ENCODE measurements at regions not wholly inside any gene's neighbourhood (a gene's known extent, or its start where the extent isn't known, plus 50 kb on each side); places are given as distances from the start of the nearest gene placed in this dataset.
"Not testable (repeated sequence)": the region's sequence is repeated elsewhere in the genome, so short reads cannot be mapped to it uniquely, and the experiment has no call there.

GRCh38 chr1:222384531-222384930 is 163.4 kb downstream of the HHIPL2 start:
- Histone ChIP-seq H3K14ac (ENCODE audit: low read length) (no peak overlapping the region), H2AFZ (ENCODE audit: insufficient read depth, low read length, poor library complexity) (no peak overlapping the region), H3K27me3 (ENCODE audit: insufficient read depth, low read length) (no peaks in the 10 kb centered on the region), H3K27ac (ENCODE audit: low read depth, low read length) (no peak overlapping the region), H3K79me1 (ENCODE audit: low read length) (no peaks in the 10 kb centered on the region), H2BK5ac (ENCODE audit: low read depth, low read length, poor library complexity) (no peak overlapping the region), H4K12ac (ENCODE audit: low read depth, low read length) (no peak overlapping the region), H2BK120ac (ENCODE audit: insufficient read depth, low read length, poor library complexity) (no peak overlapping the region), H3K18ac (ENCODE audit: low read length) (no peak overlapping the region), H4K8ac (ENCODE audit: low read depth, low read length) (no peak overlapping the region), H3K23ac (ENCODE audit: low read length) (no peak overlapping the region), H3K79me2 (ENCODE audit: control insufficient read depth, insufficient read depth, low read length, poor library complexity) (no peaks in the 10 kb centered on the region), H2BK12ac (ENCODE audit: low read length) (no peak overlapping the region), H3K9me3 (ENCODE audit: insufficient read depth, low read depth, low read length) (peaks cover 1% of the 10 kb centered on the region), H3K4me2 (ENCODE audit: low read length) (no peak overlapping the region), H3K36me3 (ENCODE audit: control insufficient read depth in 1 of 2, insufficient read depth in 2 of 2, low read length in 2 of 2) (no peaks in the 10 kb centered on the region), H4K91ac (ENCODE audit: low read depth, low read length) (no peak overlapping the region), H3K4me1 (ENCODE audit: control insufficient read depth in 1 of 2, insufficient read depth in 2 of 2, low read length in 2 of 2) (no peaks in the 10 kb centered on the region), H3K9ac (ENCODE audit: low read length) (no peak overlapping the region), H3K4me3 (ENCODE audit: low read depth, low read length) (no peak overlapping the region), H3K4ac (ENCODE audit: low read depth, low read length) (no peak overlapping the region), H2AK5ac (ENCODE audit: low read length) (no peak overlapping the region)
- no peak for DNase-seq

- H3K9me3 ChIP-seq (ENCODE audit: insufficient read depth, low read depth, low read length), result no peaks in the 10 kb centered on the region
- H3K27ac ChIP-seq (ENCODE audit: low read depth, low read length), result no peak overlapping the region
- H3K4me1 ChIP-seq (ENCODE audit: control insufficient read depth in 1 of 2, insufficient read depth in 2 of 2, low read length in 2 of 2), result no peaks in the 10 kb centered on the region
- no peak overlapping the region for H3K18ac ChIP-seq (ENCODE audit: low read length)
- H2BK120ac ChIP-seq (ENCODE audit: insufficient read depth, low read length, poor library complexity), result no peak overlapping the region
- no CpG with 5 or more reads among the region's 3 CpGs for WGBS (ENCODE audit: extremely low coverage, insufficient coverage, insufficient read length)
- H3K36me3 ChIP-seq (ENCODE audit: control insufficient read depth in 1 of 2, insufficient read depth in 2 of 2, low read length in 2 of 2), result no peaks in the 10 kb centered on the region
- no peak overlapping the region for H2AFZ ChIP-seq (ENCODE audit: insufficient read depth, low read length, poor library complexity)
- H3K4me3 ChIP-seq (ENCODE audit: low read depth, low read length), result no peak overlapping the region
- no peak overlapping the region for H3K4me2 ChIP-seq (ENCODE audit: low read length)
- no peaks in the 10 kb centered on the region for H3K79me1 ChIP-seq (ENCODE audit: low read length)
- H2BK12ac ChIP-seq (ENCODE audit: low read length), result no peak overlapping the region
- H3K79me2 ChIP-seq (ENCODE audit: control insufficient read depth, insufficient read depth, low read length, poor library complexity), result no peaks in the 10 kb centered on the region
- H2AK5ac ChIP-seq (ENCODE audit: low read length), result no peak overlapping the region
- H4K12ac ChIP-seq (ENCODE audit: low read depth, low read length), result no peak overlapping the region
- H3K4ac ChIP-seq (ENCODE audit: low read depth, low read length), result no peak overlapping the region
- H3K23ac ChIP-seq (ENCODE audit: low read length), result no peak overlapping the region
- no peaks in the 10 kb centered on the region for H3K27me3 ChIP-seq (ENCODE audit: insufficient read depth, low read length)
- H3K14ac ChIP-seq (ENCODE audit: low read length), result no peak overlapping the region
- no peak overlapping the region for H4K8ac ChIP-seq (ENCODE audit: low read depth, low read length)
- no peak overlapping the region for H4K91ac ChIP-seq (ENCODE audit: low read depth, low read length)
- no peak overlapping the region for H2BK5ac ChIP-seq (ENCODE audit: low read depth, low read length, poor library complexity)
- no peak for DNase-seq
- H3K9ac ChIP-seq (ENCODE audit: low read length), result no peak overlapping the region
These were observed 165.7 kb downstream of the HHIPL2 start for GRCh38 chr1:222382171-222382570.

- H3K9ac ChIP-seq (ENCODE audit: low read length), result no peak overlapping the region
- H3K23ac ChIP-seq (ENCODE audit: low read length), result no peak overlapping the region
- H4K12ac ChIP-seq (ENCODE audit: low read depth, low read length), result no peak overlapping the region
- no peak overlapping the region for H3K4ac ChIP-seq (ENCODE audit: low read depth, low read length)
- no peaks in the 10 kb centered on the region for H3K36me3 ChIP-seq (ENCODE audit: control insufficient read depth in 1 of 2, insufficient read depth in 2 of 2, low read length in 2 of 2)
- no peak for DNase-seq
- peaks cover 2% of the 10 kb centered on the region for H3K79me2 ChIP-seq (ENCODE audit: control insufficient read depth, insufficient read depth, low read length, poor library complexity)
- peaks cover 0 to 2% of the 10 kb centered on the region in 2 experiments for H3K4me1 ChIP-seq (ENCODE audit: control insufficient read depth in 1 of 2, insufficient read depth in 2 of 2, low read length in 2 of 2)
- no peak overlapping the region for H2BK5ac ChIP-seq (ENCODE audit: low read depth, low read length, poor library complexity)
- H3K79me1 ChIP-seq (ENCODE audit: low read length), result no peaks in the 10 kb centered on the region
- no CpG with 5 or more reads among the region's 6 CpGs for WGBS (ENCODE audit: extremely low coverage, insufficient coverage, insufficient read length)
- H3K27me3 ChIP-seq (ENCODE audit: insufficient read depth, low read length), result no peaks in the 10 kb centered on the region
- no peak overlapping the region for H4K8ac ChIP-seq (ENCODE audit: low read depth, low read length)
- no peaks in the 10 kb centered on the region for H3K9me3 ChIP-seq (ENCODE audit: insufficient read depth, low read depth, low read length)
- H3K18ac ChIP-seq (ENCODE audit: low read length), result no peak overlapping the region
- no peak overlapping the region for H3K4me3 ChIP-seq (ENCODE audit: low read depth, low read length)
- H3K27ac ChIP-seq (ENCODE audit: low read depth, low read length), result no peak overlapping the region
- no peak overlapping the region for H3K14ac ChIP-seq (ENCODE audit: low read length)
- H2AK5ac ChIP-seq (ENCODE audit: low read length), result no peak overlapping the region
- no peak overlapping the region for H2BK12ac ChIP-seq (ENCODE audit: low read length)
- no peak overlapping the region for H3K4me2 ChIP-seq (ENCODE audit: low read length)
- no peak overlapping the region for H2BK120ac ChIP-seq (ENCODE audit: insufficient read depth, low read length, poor library complexity)
- H2AFZ ChIP-seq (ENCODE audit: insufficient read depth, low read length, poor library complexity), result no peak overlapping the region
- H4K91ac ChIP-seq (ENCODE audit: low read depth, low read length), result no peak overlapping the region
These were observed 170.3 kb downstream of the HHIPL2 start for GRCh38 chr1:222377428-222378088.

GRCh38 chr1:222376791-222377190 is 171.1 kb downstream of the HHIPL2 start:
- H3K36me3 ChIP-seq (ENCODE audit: control insufficient read depth in 1 of 2, insufficient read depth in 2 of 2, low read length in 2 of 2); H2BK5ac ChIP-seq (ENCODE audit: low read depth, low read length, poor library complexity); H2AFZ ChIP-seq (ENCODE audit: insufficient read depth, low read length, poor library complexity); H2BK12ac ChIP-seq (ENCODE audit: low read length); H3K9ac ChIP-seq (ENCODE audit: low read length); H4K91ac ChIP-seq (ENCODE audit: low read depth, low read length); H3K4me3 ChIP-seq (ENCODE audit: low read depth, low read length); H2AK5ac ChIP-seq (ENCODE audit: low read length); H3K4me1 ChIP-seq (ENCODE audit: control insufficient read depth in 1 of 2, insufficient read depth in 2 of 2, low read length in 2 of 2); H4K12ac ChIP-seq (ENCODE audit: low read depth, low read length); H4K8ac ChIP-seq (ENCODE audit: low read depth, low read length); DNase-seq; H3K79me1 ChIP-seq (ENCODE audit: low read length); H3K79me2 ChIP-seq (ENCODE audit: control insufficient read depth, insufficient read depth, low read length, poor library complexity); H3K27me3 ChIP-seq (ENCODE audit: insufficient read depth, low read length); H3K4ac ChIP-seq (ENCODE audit: low read depth, low read length); H3K27ac ChIP-seq (ENCODE audit: low read depth, low read length); H3K18ac ChIP-seq (ENCODE audit: low read length); H3K14ac ChIP-seq (ENCODE audit: low read length); H2BK120ac ChIP-seq (ENCODE audit: insufficient read depth, low read length, poor library complexity); H3K23ac ChIP-seq (ENCODE audit: low read length); H3K9me3 ChIP-seq (ENCODE audit: insufficient read depth, low read depth, low read length); H3K4me2 ChIP-seq (ENCODE audit: low read length): not testable (repeated sequence)
- no CpG with 5 or more reads among the region's 1 CpG for WGBS (ENCODE audit: extremely low coverage, insufficient coverage, insufficient read length)
